ENCODE measurements at regions not wholly inside any gene's neighbourhood (a gene's known extent, or its start where the extent isn't known, plus 50 kb on each side); places are given as distances from the start of the nearest gene placed in this dataset.

GRCh38 chr13:64529874-64530485 lies 2700.2 kb downstream of the PCDH9 start:
- no peak for DNase-seq (ENCODE audit: low read depth)
- no peak overlapping the region for H3K4me3 ChIP-seq (ENCODE audit: low read depth, low read length)

DNA sequence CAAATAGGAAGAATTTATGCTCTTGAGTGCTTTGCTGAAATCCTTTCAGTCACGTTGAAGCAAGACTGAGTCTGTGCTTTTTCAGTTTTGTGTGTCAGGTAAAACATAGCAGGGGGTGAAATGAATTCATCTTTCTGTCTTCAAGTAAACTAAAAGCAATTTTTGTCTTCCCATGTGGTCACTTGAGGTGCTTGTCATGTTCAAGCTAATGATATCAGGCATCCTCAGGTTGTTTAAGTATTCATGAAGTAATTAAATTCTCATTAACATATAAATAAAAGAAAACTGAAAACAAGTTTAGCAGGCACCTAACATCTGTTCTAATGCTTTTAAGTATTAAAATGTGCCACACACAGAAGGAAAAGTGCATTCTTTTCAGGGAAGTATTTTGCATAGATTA lies 2701.3 kb downstream of the PCDH9 start:
- no peak for DNase-seq (ENCODE audit: low read depth)
- no peak overlapping the region for H3K4me3 ChIP-seq (ENCODE audit: low read depth, low read length)
- in situ Hi-C loops (cut with HindIII; ENCODE audit: low sequenced_read_pairs), result no loop called here
- TF ChIP-seq CTCF (IDR thresholded peaks at IDR 0.05; ENCODE audit: low read depth, low read length, missing control alignments), result no peak

More at GRCh38 chr13:64529874-64530485, 2700.2 kb downstream of the PCDH9 start:
- TF ChIP-seq CTCF (IDR thresholded peaks at IDR 0.05; ENCODE audit: low read depth, low read length, missing control alignments), result peak; percentile 52
- in situ Hi-C loops (cut with HindIII; ENCODE audit: low sequenced_read_pairs), result no loop called here

GRCh38 chr13:64527561-64527960 lies 2702.6 kb downstream of the PCDH9 start:
- H3K4me3 ChIP-seq (ENCODE audit: low read depth, low read length), result no peak overlapping the region
- no peak for DNase-seq (ENCODE audit: low read depth)
- no peak for TF ChIP-seq CTCF (IDR thresholded peaks at IDR 0.05; ENCODE audit: low read depth, low read length, missing control alignments)
- in situ Hi-C loops (cut with HindIII; ENCODE audit: low sequenced_read_pairs), result no loop called here

- in situ Hi-C loops (cut with HindIII; ENCODE audit: low sequenced_read_pairs), result no loop called here
- no peak overlapping the region for H3K4me3 ChIP-seq (ENCODE audit: low read depth, low read length)
- no peak for DNase-seq (ENCODE audit: low read depth)
- no peak for TF ChIP-seq CTCF (IDR thresholded peaks at IDR 0.05; ENCODE audit: low read depth, low read length, missing control alignments)
These were observed 2704.4 kb downstream of the PCDH9 start for GRCh38 chr13:64525687-64526086.

- in situ Hi-C loops (cut with HindIII; ENCODE audit: low sequenced_read_pairs), result no loop called here
- no peak for TF ChIP-seq CTCF (IDR thresholded peaks at IDR 0.05; ENCODE audit: low read depth, low read length, missing control alignments)
- no peak overlapping the region for H3K4me3 ChIP-seq (ENCODE audit: low read depth, low read length)
- no peak for DNase-seq (ENCODE audit: low read depth)
These were observed 2719.4 kb downstream of the PCDH9 start for GRCh38 chr13:64510747-64511146.

DNA sequence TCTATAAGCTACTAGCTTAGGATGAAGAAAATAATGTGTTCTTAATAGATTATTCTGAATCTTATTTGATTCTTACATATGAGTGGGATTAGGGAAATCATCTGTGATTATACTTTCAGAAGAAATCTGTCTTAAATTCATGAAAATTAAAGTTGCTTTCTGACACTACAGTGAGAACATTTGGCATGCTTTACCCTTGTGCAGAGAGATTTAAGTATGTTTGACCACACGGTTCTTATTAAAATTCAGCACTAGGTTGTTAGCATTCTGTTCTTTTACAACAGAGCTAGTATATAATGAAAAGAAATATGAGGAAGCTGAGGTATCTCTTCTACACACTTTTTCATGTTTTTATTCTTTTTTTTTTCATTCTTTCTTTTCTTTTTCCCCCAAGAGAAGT lies 2723.9 kb downstream of the PCDH9 start:
- no peak overlapping the region for H3K4me3 ChIP-seq (ENCODE audit: low read depth, low read length)
- no peak for TF ChIP-seq CTCF (IDR thresholded peaks at IDR 0.05; ENCODE audit: low read depth, low read length, missing control alignments)
- DNase-seq (ENCODE audit: low read depth), result no peak
- in situ Hi-C loops (cut with HindIII; ENCODE audit: low sequenced_read_pairs), result no loop called here
